Neuron (in vitro differentiated cells): ENCODE measurements at regions not wholly inside any gene's neighbourhood (a gene's known extent, or its start where the extent isn't known, plus 50 kb on each side); places are given as distances from the start of the nearest gene placed in this dataset.

Experiments
- H2AFZ ChIP-seq: one replicate; pipeline ENCODE4 v1.6.1; 2013; ENCODE audit warnings: low read depth, mild to moderate bottlenecking, inconsistent platforms, low read length, moderate library complexity
- H3K27me3 ChIP-seq: one replicate; pipeline ENCODE4 v1.6.1; 2013; ENCODE audit warnings: low read length; ENCODE audit not compliant: insufficient read depth
- H3K36me3 ChIP-seq: one replicate; pipeline ENCODE4 v1.6.1; 2013; ENCODE audit warnings: low read length; ENCODE audit not compliant: insufficient read depth
- H3K4me1 ChIP-seq: one replicate; pipeline ENCODE4 v1.6.1; 2013; ENCODE audit warnings: low read length; ENCODE audit not compliant: insufficient read depth
- H3K4me3 ChIP-seq: 2 replicates; pipeline ENCODE4 v1.5.1; 2013; ENCODE audit warnings: mild to moderate bottlenecking, low read length, moderate library complexity
- H3K9me3 ChIP-seq: one replicate; pipeline ENCODE4 v1.6.1; 2013; ENCODE audit warnings: low read length

DNA sequence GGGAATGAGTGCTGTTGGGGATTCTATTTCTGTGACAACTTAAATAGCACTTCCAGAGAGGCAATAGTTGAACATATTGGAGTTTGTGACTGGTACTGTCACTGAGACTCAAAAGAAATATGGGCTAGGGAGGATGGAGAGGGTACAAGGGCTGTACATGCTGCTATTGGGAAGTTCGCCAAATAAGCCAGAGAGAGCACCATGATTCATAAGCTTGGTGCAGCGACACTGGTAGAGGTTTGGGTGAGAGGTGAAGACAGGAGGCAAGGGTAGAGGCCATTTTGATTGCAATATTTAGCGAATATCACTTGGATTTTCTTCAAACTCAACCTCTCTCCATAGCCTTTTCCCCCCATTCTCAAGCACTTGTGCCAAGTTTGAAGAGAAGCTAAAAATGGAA, 214.3 kb downstream of the OGFRL1 start:
- Histone ChIP-seq H3K36me3 (no peaks in the 10 kb centered on the region), H3K4me3 (no peak overlapping the region), H3K4me1 (peaks cover 6% of the 10 kb centered on the region), H3K9me3 (no peaks in the 10 kb centered on the region), H3K27me3 (no peaks in the 10 kb centered on the region), H2AFZ (no peak overlapping the region)

DNA sequence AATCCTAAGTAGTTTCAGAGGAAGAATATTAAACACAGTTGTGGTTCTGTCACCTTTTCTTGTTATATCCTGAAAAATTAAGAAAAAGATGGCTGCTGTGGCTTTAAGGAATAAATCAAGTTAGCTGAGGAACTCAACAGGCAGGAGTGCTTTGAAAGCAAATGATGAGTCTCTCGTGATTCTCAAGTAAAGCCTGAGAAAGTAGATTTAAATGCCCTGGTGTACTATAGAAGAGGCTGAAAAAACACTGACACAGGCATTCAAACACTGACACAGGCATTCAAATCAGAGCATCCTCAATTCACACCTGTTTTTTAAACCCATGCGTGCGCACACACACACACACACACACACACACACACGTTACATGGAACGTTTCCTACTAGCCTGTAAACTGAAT, 218.6 kb downstream of the OGFRL1 start:
- H3K4me1 ChIP-seq, result peaks cover 10% of the 10 kb centered on the region
- H3K36me3 ChIP-seq, result no peaks in the 10 kb centered on the region
- no peak overlapping the region for H3K4me3 ChIP-seq
- H2AFZ ChIP-seq, result peak overlapping the region; percentile 37
- H3K9me3 ChIP-seq, result no peaks in the 10 kb centered on the region
- no peaks in the 10 kb centered on the region for H3K27me3 ChIP-seq

- H3K4me1 ChIP-seq, result peaks cover 10% of the 10 kb centered on the region
- H3K27me3 ChIP-seq, result no peaks in the 10 kb centered on the region
- no peaks in the 10 kb centered on the region for H3K9me3 ChIP-seq
- no peak overlapping the region for H3K4me3 ChIP-seq
- no peaks in the 10 kb centered on the region for H3K36me3 ChIP-seq
- peak overlapping the region; percentile 48 for H2AFZ ChIP-seq
Measured at GRCh38 chr6:71509191-71510005, 220.8 kb downstream of the OGFRL1 start.

GRCh38 chr6:71510057-71510713, 221.6 kb downstream of the OGFRL1 start:
- Histone ChIP-seq H3K36me3 (no peaks in the 10 kb centered on the region), H3K4me3 (no peak overlapping the region), H2AFZ (peak overlapping the region; percentile 48), H3K9me3 (no peaks in the 10 kb centered on the region), H3K4me1 (peaks cover 10% of the 10 kb centered on the region), H3K27me3 (no peaks in the 10 kb centered on the region)

GRCh38 chr6:71510856-71511255, 222.2 kb downstream of the OGFRL1 start:
- no peak overlapping the region for H3K4me3 ChIP-seq
- H3K4me1 ChIP-seq, result peaks cover 10% of the 10 kb centered on the region
- no peaks in the 10 kb centered on the region for H3K9me3 ChIP-seq
- H3K36me3 ChIP-seq, result no peaks in the 10 kb centered on the region
- H2AFZ ChIP-seq, result no peak overlapping the region
- no peaks in the 10 kb centered on the region for H3K27me3 ChIP-seq

DNA sequence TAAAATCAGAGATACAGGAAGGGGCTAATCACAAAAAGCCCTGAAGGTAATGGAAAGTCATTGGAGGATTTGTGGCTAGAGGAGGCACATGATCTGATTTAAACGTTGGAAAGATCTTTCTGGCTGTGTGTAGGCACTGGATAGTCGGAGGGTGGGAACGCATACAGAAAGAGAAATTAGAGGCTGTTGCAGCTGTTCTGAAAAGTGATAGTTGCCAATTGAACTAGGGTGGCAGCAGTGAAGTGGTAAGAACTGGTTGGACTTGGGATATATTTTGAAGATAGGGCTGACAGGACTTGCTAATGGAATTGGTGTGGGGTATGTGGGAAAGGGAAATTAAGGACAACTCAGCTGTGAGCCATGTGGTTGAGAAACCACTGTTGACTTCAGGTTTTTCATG, 223.6 kb downstream of the OGFRL1 start:
- no peaks in the 10 kb centered on the region for H3K9me3 ChIP-seq
- H3K36me3 ChIP-seq, result no peaks in the 10 kb centered on the region
- H3K27me3 ChIP-seq, result no peaks in the 10 kb centered on the region
- H2AFZ ChIP-seq, result peak overlapping the region; percentile 43
- H3K4me1 ChIP-seq, result peaks cover 6% of the 10 kb centered on the region
- no peak overlapping the region for H3K4me3 ChIP-seq

- Histone ChIP-seq H3K4me1 (peaks cover 4% of the 10 kb centered on the region), H3K36me3 (no peaks in the 10 kb centered on the region), H3K27me3 (no peaks in the 10 kb centered on the region), H3K9me3 (no peaks in the 10 kb centered on the region), H2AFZ (no peak overlapping the region), H3K4me3 (no peak overlapping the region)
Measured at GRCh38 chr6:71513036-71513435, 224.4 kb downstream of the OGFRL1 start.

DNA sequence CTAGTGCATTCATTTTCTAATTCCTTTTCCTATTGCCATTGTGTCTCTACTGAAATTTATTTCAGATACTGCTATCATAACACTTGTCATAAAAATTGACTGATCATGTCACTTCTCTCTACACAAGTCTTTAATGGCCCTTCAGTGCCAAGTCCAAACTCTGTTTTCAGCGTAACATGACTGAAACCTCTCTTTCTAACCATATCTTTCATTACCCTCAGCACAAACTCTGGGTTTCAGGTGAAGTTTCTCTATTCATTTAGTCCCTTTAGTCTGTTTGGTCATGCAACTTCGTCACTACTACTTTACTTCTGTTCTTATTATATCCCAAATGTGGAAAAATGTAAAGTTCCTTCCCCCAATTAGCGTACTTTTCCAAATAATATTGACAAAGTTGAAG, 234.9 kb downstream of the OGFRL1 start:
- H3K4me1 ChIP-seq, result peaks cover 10% of the 10 kb centered on the region
- H3K27me3 ChIP-seq, result no peaks in the 10 kb centered on the region
- H3K4me3 ChIP-seq, result no peak overlapping the region
- no peaks in the 10 kb centered on the region for H3K9me3 ChIP-seq
- H2AFZ ChIP-seq, result no peak overlapping the region
- no peaks in the 10 kb centered on the region for H3K36me3 ChIP-seq

DNA sequence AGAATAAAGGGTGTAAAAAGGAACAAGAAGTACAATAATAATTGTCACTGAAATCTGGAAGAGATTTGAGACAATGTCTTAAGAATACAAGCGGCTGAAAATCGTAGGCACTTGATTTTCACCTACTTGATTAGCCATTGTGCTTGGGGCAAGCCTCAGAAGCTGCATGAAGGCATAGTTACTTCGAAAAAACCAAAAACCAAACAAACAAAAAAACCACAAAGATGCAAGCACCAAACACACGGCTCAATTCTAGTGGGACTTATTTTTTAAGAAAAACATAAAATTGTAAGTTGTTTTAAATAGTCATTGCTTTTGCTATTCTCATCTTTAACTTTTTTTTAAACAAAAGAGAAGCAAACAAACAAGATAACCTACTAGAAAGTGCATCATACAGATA, 235.6 kb downstream of the OGFRL1 start:
- H3K27me3 ChIP-seq, result no peaks in the 10 kb centered on the region
- peaks cover 14% of the 10 kb centered on the region for H3K4me1 ChIP-seq
- H2AFZ ChIP-seq, result no peak overlapping the region
- no peaks in the 10 kb centered on the region for H3K36me3 ChIP-seq
- H3K9me3 ChIP-seq, result no peaks in the 10 kb centered on the region
- H3K4me3 ChIP-seq, result no peak overlapping the region

DNA sequence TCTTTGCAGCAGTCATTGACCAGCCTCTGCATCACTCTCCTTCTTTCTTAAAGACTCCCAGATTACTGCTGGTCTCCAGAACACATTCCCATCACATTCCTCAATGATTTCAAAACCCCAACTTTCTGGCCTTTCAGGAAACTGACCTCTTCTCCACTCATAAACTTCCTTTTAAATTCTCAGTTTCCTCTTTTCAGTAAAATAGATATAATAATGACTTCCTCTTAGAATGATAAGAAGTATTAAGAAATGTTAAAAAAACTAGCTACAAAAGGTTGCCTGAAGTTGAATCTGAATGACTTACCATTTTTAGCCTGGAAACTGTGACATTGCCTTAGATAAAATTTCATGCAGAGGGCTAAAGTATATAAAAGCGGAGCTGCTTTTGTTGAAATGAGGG, 239.3 kb downstream of the OGFRL1 start:
- no peaks in the 10 kb centered on the region for H3K9me3 ChIP-seq
- no peak overlapping the region for H2AFZ ChIP-seq
- H3K4me3 ChIP-seq, result no peak overlapping the region
- no peaks in the 10 kb centered on the region for H3K27me3 ChIP-seq
- H3K4me1 ChIP-seq, result peaks cover 37% of the 10 kb centered on the region
- no peaks in the 10 kb centered on the region for H3K36me3 ChIP-seq

DNA sequence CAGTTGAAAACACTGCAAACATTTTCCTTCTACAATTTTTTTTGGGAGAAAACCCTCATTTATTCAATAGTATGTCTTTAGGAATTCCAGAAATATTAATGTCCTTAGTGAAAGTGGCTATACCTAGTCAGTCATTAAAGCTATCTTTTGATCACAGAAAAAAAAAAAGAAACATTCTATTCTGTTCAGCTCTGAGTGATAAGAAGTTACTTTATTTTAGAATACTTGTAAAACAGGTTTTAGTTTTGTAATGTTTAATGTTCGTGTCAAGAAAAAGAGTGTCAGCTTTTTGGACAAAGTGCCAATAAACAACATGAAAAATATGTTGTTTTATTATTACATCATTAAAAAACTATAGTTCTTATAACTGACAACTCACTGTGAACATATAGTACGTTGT, 240.4 kb downstream of the OGFRL1 start:
- Histone ChIP-seq H3K27me3 (no peaks in the 10 kb centered on the region), H3K36me3 (no peaks in the 10 kb centered on the region), H3K9me3 (no peaks in the 10 kb centered on the region), H2AFZ (no peak overlapping the region), H3K4me3 (no peak overlapping the region), H3K4me1 (peaks cover 37% of the 10 kb centered on the region)

GRCh38 chr6:71529769-71530168, 241.2 kb downstream of the OGFRL1 start:
- no peaks in the 10 kb centered on the region for H3K27me3 ChIP-seq
- no peaks in the 10 kb centered on the region for H3K9me3 ChIP-seq
- H3K36me3 ChIP-seq, result no peaks in the 10 kb centered on the region
- no peak overlapping the region for H2AFZ ChIP-seq
- no peak overlapping the region for H3K4me3 ChIP-seq
- peaks cover 38% of the 10 kb centered on the region for H3K4me1 ChIP-seq

DNA sequence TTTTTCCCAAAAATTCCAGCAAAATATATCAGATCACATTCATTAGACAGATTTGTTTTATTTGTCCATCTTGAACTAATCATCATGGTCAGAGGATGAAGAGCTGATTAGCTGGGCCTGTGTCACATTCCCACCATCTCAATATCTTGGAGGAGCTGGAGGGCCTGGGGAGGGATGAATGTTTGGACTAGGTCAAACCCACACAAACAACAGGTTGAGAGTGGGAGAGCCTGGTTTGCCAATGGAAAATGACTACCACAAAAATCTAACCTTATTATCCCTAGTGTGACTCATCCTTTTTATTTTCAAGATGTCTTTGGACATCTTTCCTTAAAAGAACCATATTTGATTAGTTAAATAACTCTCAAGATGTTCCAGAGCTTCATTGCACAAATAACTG, 242.4 kb downstream of the OGFRL1 start:
- no peak overlapping the region for H3K4me3 ChIP-seq
- peaks cover 36% of the 10 kb centered on the region for H3K4me1 ChIP-seq
- no peak overlapping the region for H2AFZ ChIP-seq
- H3K36me3 ChIP-seq, result no peaks in the 10 kb centered on the region
- no peaks in the 10 kb centered on the region for H3K9me3 ChIP-seq
- no peaks in the 10 kb centered on the region for H3K27me3 ChIP-seq
